ENCODE measurements at regions not wholly inside any gene's neighbourhood (a gene's known extent, or its start where the extent isn't known, plus 50 kb on each side); places are given as distances from the start of the nearest gene placed in this dataset.

DNA sequence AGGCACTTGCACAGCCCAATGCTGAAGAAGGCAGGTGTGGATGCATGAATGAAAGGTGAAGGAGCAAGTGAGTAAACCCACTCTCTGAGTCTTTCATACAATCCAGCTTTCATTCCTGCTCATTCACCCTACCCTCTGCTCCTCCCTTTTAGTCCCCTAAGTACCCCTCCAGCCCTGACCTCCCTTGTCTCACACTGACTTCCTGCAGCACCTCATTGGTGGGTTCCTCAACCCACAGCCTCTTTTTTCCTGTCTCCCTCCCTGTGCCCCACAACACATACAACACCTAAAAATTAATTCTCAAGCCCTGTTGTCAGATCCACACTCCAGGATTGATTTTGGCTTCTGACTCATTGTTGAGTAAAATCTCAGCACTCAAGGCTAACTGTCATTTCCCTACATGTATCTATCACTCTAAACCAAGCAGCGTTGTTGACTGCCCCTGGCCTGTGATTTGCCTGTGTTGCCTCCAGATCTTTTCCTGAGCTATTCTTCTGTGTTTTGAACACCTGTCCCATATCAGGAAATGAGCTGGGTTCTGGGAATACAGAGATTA, 177.3 kb upstream of the SERP2 start:
- TF ChIP-seq, protein P1, sequence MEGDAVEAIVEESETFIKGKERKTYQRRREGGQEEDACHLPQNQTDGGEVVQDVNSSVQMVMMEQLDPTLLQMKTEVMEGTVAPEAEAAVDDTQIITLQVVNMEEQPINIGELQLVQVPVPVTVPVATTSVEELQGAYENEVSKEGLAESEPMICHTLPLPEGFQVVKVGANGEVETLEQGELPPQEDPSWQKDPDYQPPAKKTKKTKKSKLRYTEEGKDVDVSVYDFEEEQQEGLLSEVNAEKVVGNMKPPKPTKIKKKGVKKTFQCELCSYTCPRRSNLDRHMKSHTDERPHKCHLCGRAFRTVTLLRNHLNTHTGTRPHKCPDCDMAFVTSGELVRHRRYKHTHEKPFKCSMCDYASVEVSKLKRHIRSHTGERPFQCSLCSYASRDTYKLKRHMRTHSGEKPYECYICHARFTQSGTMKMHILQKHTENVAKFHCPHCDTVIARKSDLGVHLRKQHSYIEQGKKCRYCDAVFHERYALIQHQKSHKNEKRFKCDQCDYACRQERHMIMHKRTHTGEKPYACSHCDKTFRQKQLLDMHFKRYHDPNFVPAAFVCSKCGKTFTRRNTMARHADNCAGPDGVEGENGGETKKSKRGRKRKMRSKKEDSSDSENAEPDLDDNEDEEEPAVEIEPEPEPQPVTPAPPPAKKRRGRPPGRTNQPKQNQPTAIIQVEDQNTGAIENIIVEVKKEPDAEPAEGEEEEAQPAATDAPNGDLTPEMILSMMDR (conservative IDR thresholded peaks at IDR 0.05 in 1 of 2, IDR thresholded peaks at IDR 0.05 in 1 of 2; ENCODE audit: extremely low read depth in 1 of 2, insufficient read depth in 1 of 2, low read depth in 1 of 2, low read length in 2 of 2), result no peak
- TF ChIP-seq EZH2 (IDR thresholded peaks at IDR 0.05; ENCODE audit: borderline replicate concordance, low read length), result no peak

Data from mammary epithelial cell (primary cell).